GM19043 (cell line): ENCODE measurements at regions not wholly inside any gene's neighbourhood (a gene's known extent, or its start where the extent isn't known, plus 50 kb on each side); places are given as distances from the start of the nearest gene placed in this dataset.

ENCODE experiments used
- ATAC-seq: cut with Tn5 transposase; IDR thresholded peaks from one replicate; pipeline ENCODE4 v1.9.1; 2021; ENCODE audit warnings: low read depth; ENCODE audit not compliant: unreplicated experiment

DNA sequence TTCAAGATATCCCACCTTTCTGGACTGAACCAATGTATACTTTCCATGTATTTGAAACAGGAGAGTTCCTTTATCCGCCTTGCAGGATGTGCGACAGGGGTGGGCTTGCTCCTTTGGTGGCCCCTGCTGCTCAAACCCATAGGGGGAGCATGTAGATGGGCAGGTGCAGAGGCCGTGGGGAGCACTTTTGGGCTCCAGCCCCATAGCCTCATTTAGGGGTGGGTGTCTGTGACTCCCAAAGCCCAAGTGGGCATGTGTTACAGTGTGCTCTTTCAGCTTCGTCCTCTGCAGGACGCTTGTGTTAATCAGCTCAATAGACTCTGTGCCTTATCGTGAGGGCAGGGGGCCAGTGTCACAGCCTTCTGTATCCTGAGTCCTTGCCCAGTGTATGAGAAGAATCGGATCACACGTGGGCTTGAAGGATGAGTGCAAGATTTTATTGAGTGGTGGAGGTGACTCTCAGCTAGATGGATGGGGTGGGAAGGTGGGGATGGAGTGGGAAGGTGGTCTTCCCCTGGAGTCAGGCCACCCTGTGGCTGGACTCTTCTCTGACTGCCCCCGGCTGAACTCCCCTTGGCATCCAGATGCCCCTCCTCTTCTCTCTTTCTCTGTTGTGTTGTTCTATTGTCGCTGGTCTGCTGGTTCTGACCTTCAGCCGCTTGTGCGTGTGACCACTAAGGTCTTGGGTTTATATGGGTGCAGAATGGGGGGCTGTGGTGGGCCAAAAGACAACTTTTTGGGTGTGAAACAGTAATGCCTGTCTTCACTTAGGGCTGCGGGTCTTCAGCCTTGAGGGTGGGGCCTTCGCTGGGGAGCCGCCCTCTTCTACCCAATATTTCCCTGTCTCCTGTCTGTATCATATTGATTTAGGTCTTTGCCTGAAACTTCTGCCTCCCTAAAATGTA lies 262.2 kb downstream of the GLRX3 start:
- no peak for ATAC-seq

DNA sequence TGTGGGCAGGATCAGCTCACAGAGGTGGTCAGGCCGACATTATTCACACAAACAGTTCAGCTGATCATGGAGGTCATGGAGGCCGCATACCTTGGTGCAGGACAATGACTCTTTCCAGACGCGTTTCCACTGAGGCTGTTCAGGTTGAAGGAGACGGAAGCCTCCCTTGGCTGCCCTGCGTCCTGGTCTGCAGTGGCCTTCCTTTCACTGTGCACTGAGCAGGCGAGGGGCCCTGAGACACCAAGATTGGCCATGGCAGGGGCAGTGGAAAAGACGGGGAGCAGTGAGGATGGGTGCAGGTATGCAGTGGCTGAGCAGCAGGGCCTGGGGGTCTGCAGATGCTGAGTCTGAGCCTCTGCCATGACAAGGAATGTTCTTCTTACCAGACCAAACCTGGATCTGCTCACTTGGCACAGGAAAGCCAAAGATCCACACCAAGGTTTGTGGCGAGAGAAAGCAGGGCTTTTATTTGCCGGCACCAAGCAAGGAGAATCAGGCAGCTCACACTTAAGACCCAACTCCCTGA lies 263.3 kb downstream of the GLRX3 start:
- ATAC-seq, result no peak

DNA sequence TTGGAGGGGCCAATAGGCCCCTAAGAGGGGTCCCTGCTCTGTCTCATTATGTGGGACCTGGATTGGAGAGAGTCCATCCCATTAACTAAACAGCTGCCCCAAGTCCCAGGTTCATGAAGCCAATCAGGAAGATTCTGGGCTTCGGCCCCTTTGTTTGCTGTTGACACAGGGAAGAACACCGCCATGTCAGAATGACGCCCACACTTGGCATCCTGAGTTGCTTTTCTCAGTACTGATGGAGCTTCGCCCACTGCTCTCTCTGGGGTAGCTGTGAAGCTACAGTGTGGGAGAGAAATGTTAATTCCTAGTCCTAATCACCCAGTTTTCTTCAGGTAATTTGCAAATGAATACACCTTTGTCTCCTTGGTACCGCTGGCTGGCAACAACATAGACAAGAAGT lies 264.7 kb downstream of the GLRX3 start:
- no peak for ATAC-seq

DNA sequence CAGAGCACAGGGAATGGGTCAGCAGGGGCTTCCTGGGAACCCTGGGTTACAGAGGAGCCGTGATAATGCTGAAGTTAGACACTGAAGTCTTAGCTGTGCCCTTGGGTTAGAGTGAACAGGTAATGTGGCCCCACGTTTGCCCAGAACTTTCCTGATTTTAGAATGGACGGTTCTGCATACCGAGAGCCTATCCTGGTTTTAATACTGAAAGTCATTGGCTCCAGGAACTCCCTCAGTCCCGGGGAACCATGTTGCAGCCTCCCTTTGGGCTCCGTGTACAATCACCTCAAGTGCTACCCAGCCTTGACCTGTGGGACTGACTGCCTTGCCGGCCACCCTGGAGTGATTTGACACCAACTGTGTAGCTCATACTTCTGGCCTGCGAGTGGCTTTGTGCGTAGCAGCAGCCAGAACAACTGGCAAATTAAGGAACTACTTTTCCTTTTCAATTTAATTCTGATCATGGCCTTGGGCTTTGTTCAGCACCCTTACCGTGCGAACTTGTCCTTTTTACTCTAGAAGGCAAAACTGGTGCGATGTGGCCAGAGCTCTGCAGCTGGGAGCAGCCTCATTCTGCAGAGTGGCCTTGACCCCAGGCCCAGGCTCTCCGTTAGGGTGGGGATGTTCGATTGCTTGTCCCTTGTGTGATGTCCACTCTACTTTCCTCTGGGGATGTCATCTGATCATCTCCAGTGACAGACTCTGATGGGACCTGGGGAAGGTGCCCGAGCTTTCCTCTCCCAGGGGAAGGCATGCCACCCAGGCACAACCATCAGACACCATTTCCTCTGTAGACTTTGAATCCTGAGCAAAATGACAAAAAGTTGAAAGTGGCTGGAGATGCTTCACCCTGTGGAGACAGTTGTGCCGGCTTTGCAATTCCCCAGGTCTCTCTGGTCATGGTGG lies 265.9 kb downstream of the GLRX3 start:
- ATAC-seq, result no peak

DNA sequence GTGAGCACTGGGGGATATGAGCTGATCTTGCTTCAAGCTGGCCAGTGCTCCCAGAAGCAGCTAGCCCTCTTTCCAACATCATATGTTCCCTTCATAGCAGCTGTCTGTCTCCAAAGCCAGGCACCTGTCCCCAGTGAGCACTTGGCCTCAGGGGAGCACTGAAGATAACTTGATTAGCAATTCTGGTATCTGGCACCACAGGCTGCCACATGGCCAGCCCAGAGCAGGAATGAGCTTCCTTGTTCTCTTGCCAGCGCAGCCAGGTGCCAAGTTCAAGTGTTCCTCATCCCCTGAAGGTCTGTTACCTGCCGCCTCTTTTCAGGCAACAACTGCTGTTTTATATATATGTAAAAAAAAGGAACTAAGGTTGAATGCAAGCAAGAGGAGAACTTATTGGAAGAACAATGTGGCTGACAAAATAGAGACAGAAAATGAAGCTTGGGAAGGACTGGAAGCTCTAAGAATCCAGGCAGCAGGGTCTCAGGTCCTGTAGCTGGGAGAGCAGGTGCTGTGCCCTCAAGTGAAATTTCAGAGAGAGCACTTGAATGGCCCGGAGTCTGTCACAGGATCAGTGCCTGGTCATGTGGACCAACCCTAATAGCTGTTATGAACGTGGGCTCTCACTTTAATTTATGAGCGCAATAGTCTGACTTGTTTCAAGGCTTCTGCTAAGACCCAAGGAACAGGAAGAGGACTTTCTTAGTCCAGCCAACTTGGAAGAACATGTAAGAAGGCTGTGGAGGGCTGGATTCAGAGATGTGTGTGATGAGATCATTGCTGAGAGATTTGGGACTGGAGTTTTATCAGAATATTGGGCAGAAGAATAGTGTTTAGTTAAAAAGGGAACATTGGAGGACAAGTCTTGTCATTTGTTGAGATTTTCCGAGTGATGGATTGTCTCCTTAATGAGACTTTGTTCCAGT lies 267.2 kb downstream of the GLRX3 start:
- no peak for ATAC-seq

DNA sequence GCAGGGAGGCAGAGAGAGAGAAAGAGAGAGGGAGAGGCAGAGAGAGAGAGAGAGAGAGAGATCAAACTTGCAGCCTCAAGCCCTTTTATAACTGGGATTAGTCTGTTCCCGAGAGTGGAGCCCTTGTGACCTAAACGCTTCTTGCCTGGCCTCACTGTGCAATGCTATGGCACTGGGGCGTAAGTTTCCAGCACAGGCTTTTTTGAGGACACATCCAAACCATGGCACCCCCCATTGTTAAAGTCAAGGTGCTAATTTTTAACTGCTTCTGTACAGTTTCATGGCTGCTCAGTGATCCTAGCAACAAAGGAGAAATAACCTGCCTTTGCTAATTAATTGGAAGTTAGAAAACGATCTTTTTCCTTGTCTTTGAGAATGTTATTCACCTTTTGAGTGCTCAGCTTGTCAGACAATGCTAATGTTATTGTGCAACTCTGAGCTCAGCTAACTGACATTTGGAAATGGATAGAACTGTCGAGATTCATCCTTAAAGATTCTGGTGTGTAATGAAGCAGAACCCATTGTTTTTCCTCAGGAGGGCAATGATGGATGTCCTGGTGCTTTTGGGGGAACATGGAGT lies 268.4 kb downstream of the GLRX3 start:
- no peak for ATAC-seq

DNA sequence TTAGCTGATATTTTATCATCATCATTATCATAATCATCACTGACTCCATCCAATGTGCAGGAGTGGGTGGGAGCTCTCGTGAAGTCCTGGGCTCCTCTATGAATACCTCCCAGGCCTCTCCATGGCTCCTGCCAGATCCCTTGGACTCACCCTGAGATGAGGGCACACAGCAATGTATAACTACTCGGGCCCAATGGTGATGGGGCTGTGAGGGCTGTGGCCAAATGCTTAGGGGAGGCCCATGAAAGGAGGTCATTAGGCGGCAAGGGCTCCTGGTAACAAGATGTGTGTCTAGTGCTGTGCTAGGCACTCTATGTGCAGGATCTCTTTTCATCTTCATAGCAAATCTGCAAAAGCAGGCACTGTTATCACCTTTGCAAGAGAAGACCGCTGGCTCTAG lies 270.9 kb downstream of the GLRX3 start:
- ATAC-seq, result no peak

DNA sequence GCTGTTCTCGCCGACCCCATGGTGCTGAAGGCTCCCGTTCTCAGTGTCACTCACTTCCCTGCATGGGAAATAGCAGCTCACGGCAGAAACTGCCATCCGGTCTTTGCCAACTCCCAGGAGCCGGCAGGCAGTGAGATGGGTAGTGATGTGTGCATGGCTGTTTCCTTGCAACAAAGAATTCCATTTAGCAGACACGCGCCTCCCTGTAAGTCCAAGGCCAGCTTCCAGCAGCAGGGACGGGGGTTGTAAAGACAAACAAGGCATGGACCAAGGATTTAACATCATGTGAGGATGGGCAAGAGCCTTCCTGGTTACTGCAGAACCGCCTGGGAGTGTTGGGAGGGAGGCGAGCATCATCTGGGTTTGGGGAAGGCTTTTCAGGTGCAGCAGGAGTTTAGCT lies 273.1 kb downstream of the GLRX3 start:
- no peak for ATAC-seq

DNA sequence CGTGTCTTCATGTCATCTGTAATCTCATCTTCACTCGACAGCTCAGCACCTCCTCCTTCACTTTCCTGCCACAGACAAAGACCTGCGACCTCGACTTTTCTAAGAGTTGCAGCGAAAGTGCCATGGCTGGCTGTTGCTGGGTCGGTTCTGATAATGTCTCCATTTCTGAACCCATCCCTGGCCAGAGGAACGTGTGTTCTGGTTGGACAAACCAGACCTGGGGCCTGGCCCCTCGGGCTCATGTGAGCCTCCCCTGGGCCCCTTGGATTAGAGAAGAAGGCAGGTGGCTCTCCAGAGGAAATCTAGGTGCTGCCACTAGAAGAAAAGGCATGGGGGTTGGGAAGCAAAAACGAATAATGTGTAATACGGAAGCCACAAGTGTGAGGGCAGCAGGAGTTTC lies 273.7 kb downstream of the GLRX3 start:
- ATAC-seq, result no peak

DNA sequence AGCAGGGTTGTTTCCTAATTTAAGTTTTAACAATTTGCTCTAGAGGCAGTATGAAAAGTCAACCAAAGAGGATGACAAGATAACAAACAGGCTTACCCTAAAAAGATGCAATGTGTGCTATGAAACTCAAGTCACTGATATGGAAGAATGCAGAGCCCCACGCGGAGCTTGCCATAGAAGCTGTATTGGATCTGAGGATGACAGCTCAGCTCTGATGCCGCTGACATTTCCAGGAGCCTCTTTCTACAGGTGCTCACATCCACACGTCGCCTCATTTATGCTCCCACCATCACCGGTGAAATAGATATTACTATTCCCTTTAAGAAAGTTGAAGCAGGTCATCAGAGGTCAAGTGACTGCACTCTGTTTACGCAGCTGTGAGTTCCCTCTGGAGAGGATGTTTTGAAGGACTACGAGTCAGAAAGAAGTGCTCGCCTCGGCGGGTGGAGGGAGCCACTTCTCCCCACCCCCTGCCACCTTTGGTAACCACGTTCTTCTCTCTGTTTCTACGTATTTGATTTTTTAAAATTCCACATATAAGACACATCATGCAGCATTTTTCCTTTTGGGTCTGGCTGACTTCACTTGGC lies 275.4 kb downstream of the GLRX3 start:
- no peak for ATAC-seq

DNA sequence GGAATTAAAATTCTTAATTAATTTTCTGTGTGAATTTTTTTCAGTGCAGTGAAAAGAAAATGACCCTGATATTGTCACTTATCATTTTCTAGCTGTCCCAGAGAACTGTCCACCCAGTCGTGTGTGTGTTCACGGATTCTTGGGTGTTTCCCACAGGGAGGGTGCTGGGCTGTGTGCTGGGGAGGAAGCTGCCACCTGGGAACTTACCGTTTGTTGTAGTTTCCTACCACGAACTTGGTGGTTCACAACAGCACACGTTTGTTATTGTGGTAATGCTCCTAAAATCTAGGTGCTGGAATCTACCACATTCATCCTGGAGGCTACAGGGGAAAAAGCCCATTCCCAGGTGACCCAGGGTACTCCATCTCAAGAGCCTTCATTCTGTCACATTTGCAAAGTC lies 276.1 kb downstream of the GLRX3 start:
- ATAC-seq, result no peak

DNA sequence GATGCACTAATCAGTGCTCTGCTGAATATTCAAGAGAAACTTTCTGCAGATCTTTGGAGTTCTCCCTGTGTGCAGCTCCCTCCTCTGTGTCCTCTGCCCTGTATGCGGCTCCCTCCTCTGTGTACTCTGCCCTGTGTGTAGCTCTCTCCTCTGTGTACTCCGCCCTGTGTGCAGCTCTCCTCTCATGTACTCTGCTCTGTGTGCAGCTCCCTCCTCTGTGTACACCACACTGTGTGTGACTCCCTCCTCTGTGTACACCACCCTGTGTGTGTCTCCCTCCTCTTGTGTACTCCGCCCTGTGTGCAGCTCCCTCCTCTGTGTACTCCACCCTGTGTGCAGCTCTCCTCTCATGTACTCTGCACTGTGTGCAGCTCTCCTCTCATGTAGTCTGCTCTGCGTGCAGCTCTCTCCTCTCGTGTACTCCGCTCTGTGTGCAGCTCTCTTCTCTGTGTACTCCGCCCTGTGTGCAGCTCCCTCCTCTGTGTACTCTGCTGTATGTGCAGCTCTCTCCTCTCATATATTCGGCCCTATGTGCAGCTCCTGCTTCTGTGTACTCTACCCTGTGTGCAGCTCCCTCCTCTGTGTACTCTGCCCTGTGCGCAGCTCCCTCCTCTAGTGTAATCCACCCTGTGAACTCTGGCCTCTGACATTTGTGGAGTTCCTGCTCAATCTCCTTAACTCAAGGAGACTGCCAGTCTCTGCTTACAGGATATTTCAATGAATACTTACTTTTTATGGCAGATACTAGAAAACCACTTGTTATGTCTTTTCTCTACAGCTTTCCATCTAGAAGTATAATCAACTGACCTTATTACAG lies 280.4 kb downstream of the GLRX3 start:
- no peak for ATAC-seq

DNA sequence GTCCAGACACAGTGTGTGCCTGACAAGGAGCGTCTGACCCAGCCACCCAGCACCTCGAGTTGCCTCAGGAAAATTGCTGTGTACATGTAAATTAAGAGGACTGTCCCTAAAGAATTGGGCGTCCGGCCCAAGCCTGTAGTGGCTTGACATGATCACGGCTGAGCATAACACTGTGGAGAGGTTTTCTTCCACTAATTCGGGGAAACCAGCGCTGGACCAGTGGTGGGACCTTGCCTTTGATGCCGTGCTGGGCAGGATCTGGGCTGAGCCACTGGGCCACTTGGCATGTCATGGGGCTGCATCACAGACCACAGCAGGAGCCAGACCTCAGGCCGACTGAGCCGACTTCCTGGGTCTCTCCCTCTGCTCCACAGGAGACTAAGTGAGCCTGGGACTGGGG lies 282.5 kb downstream of the GLRX3 start:
- no peak for ATAC-seq

DNA sequence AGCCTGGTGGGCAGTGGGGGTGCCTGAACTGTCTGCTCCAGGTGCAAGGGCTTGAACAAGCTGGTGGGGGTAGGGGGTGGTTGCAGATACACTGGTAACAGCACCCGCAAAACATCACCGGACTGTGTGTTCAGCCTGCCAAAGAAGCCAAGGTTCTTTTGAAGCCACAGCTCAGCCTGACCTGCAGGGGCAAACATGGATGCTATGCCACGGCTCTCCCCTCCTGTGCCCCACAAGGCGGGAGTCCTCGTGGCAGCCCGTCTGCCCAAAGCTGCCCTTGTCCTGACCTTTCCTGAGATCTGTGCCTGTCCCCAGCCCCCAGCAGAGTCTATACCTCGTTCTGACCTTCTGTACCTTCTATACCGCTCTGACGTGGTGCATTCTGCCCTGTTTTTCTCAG lies 285.7 kb downstream of the GLRX3 start:
- ATAC-seq, result no peak

DNA sequence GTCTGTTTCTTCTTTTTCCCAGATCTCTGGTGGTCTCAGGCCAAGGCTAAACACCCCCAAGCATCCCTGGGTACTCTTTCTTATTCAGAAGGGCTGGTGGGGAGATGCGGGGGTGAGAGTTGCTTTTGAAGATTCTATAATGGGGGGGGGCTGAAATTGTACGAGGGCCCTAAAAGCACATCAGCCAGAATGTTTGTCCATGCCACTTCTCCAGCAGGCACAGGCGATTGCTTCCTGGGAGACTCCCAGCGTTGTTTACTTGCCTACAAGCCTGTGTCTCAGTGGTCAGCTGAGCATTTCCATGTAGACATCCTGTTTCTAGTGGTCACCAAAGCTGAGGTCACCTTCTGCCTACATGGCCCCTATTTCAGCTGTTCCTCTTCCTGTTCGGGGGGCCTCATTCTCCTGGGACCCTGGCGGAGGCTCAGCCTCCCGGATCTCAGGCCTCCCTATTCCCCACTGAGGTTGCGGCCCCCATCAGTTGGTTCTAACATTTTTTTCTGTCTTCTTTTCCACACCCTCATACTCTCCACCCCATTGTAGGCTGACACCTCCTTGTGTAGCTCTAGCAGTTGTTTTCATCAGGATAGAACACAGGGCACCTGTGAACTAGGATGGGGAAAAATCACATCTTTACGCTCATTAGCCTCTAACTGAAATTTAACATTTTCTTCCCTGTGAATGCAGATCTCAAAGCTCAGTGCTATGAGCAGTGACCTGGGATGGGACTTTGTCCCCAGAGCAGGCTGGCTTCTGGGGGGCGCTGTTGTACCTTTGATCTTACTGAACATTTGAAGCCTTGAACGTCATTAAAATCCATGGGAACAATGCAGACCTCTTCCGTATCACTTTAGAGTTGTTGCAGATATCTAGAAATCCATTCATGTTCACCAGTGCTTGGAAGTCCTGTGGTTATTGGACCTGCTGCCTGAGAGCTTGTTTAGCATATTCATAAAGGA lies 286.5 kb downstream of the GLRX3 start:
- no peak for ATAC-seq

DNA sequence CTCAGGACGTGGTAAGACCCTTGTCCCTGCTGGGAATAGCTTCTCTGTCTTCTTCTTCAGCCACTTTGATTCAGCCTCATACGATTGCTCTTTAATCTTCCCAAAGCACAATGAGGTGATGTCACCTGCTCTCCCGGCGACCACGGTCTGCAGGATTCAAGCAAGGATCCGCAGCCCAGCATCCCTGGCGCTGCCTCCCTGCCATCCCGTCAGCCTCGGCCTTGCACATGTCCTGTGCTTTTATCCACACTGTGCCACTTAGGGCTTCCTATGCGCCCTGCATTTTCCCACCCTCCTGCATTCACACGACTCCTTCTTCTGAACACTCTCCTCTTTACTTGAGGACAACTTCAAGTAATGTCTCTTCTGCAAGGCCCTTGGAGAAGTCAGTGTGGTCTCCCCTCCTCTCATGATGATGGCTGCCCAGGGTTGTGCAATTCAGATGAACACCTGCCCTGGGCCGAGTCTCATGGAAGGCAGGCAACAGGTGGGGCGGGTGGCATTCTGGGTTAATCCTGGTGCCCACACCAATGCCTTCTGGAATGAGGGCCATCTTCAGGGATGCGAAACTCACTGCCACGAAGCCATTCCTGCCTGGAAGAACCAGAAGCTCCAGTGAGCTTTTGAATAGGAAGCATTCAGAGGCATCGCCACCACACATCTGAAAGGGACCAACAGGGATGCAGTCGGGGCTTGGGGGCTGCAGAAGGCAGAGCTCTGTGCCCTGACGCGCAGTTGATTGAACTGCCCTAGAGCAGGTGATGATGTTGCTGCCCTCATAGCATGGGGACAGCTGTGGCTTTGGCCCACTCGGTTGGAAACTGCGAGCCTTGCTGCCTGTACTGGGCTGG lies 287.5 kb downstream of the GLRX3 start:
- ATAC-seq, result no peak

DNA sequence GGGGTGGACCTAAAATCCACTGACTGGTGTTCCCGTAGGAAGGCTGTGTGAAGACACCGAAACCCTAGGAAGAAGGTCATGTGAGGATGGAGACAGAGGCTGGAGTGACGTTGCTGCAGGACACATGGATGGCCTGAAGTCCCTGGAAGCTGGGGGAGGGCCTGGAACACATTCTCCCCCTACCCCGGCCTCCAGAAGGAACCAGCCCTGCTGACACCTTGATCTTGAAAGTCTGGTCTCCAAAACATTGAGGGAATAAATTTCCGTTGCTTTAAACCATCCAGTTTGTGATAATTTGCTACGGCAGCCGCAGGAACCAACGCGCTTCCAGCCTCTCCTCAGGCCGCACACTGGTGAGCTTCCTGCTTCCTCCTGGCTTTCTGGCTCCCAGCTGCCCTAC lies 288.2 kb downstream of the GLRX3 start:
- no peak for ATAC-seq
